Mesenchymal stem cell (in vitro differentiated cells and primary cell): ENCODE measurements at regions not wholly inside any gene's neighbourhood (a gene's known extent, or its start where the extent isn't known, plus 50 kb on each side); places are given as distances from the start of the nearest gene placed in this dataset.

ENCODE experiments used
- DNase-seq: peaks from one replicate; pipeline ENCODE4 v3.0.0-alpha.2; 2013
- H2AFZ ChIP-seq: one replicate; pipeline ENCODE4 v1.6.1; 2013; ENCODE audit warnings: low read depth, mild to moderate bottlenecking, control low read depth, inconsistent platforms, low read length, moderate library complexity
- H2AK5ac ChIP-seq: 2 replicates; pipeline ENCODE4 v1.6.1; 2013; ENCODE audit warnings: low read length, moderate library complexity, mild to moderate bottlenecking, inconsistent platforms; ENCODE audit not compliant: severe bottlenecking
- H2BK120ac ChIP-seq: one replicate; pipeline ENCODE4 v1.6.1; 2013; ENCODE audit warnings: low read depth, mild to moderate bottlenecking, inconsistent platforms, low read length, moderate library complexity
- H2BK12ac ChIP-seq, 2 experiments: one replicate each; pipeline ENCODE4 v1.6.1; 2013; ENCODE audit warnings: inconsistent platforms in 2 of 2, low read length in 2 of 2, mild to moderate bottlenecking in 2 of 2, moderate library complexity in 2 of 2, control low read depth in 1 of 2
- H2BK15ac ChIP-seq: one replicate; pipeline ENCODE4 v1.6.1; 2013; ENCODE audit warnings: mild to moderate bottlenecking, low read depth, inconsistent platforms; ENCODE audit not compliant: poor library complexity, severe bottlenecking
- H2BK5ac ChIP-seq: 2 replicates; pipeline ENCODE4 v1.6.1; 2013; ENCODE audit warnings: low read depth, mild to moderate bottlenecking, low read length, control low read depth, inconsistent platforms; ENCODE audit not compliant: poor library complexity, severe bottlenecking
- H3K14ac ChIP-seq, 2 experiments: one replicate each; pipeline ENCODE4 v1.6.1; 2013; ENCODE audit warnings: inconsistent platforms in 2 of 2, low read length in 2 of 2, control low read depth in 1 of 2, mild to moderate bottlenecking in 1 of 2, moderate library complexity in 1 of 2
- H3K18ac ChIP-seq, 2 experiments: one replicate each; pipeline ENCODE4 v1.6.1; 2013; ENCODE audit warnings: inconsistent platforms in 2 of 2, low read length in 2 of 2, control low read depth in 1 of 2, low read depth in 1 of 2, mild to moderate bottlenecking in 1 of 2
- H3K23ac ChIP-seq, 2 experiments: one replicate each; pipeline ENCODE4 v1.6.1; 2013; ENCODE audit warnings: inconsistent platforms in 2 of 2, low read length in 2 of 2, mild to moderate bottlenecking in 2 of 2, moderate library complexity in 2 of 2, control low read depth in 1 of 2
- H3K27ac ChIP-seq: 2 replicates; pipeline ENCODE4 v1.5.1; 2013; ENCODE audit warnings: mild to moderate bottlenecking, moderate library complexity, low read length, control low read depth, inconsistent platforms; ENCODE audit not compliant: poor library complexity, severe bottlenecking
- H3K27me3 ChIP-seq, 2 experiments: 2 replicates each; pipeline versions ENCODE4 v1.6.1 to v1.7.0; 2013; ENCODE audit warnings: low read length in 2 of 2, mild to moderate bottlenecking in 2 of 2, moderate library complexity in 2 of 2, control low read depth in 1 of 2, inconsistent platforms in 1 of 2; ENCODE audit not compliant: control insufficient read depth in 1 of 2, insufficient read depth in 1 of 2
- H3K36me3 ChIP-seq, 2 experiments: 2 replicates each; pipeline versions ENCODE4 v1.6.1 to v1.7.0; 2013; ENCODE audit warnings: low read length in 2 of 2, control low read depth in 1 of 2, inconsistent platforms in 1 of 2, low read depth in 1 of 2, mild to moderate bottlenecking in 1 of 2; ENCODE audit not compliant: insufficient read depth in 2 of 2, control insufficient read depth in 1 of 2
- H3K4ac ChIP-seq, 2 experiments: one replicate each; pipeline ENCODE4 v1.6.1; 2013; ENCODE audit warnings: inconsistent platforms in 2 of 2, low read length in 2 of 2, mild to moderate bottlenecking in 2 of 2, moderate library complexity in 2 of 2, control low read depth in 1 of 2, low read depth in 1 of 2
- H3K4me1 ChIP-seq: 2 replicates; pipeline ENCODE4 v1.6.1; 2013; ENCODE audit warnings: low read depth, low read length, control low read depth; ENCODE audit not compliant: control insufficient read depth, insufficient read depth
- H3K4me2 ChIP-seq: 2 replicates; pipeline ENCODE4 v1.6.1; 2013; ENCODE audit warnings: low read length, mild to moderate bottlenecking, inconsistent platforms; ENCODE audit not compliant: poor library complexity, severe bottlenecking
- H3K4me3 ChIP-seq, 2 experiments: 2 replicates each; pipeline versions ENCODE4 v1.5.1 to v1.7.0; 2013; ENCODE audit warnings: low read length in 2 of 2, mild to moderate bottlenecking in 2 of 2, control low read depth in 1 of 2, low read depth in 1 of 2; ENCODE audit not compliant: insufficient read depth in 1 of 2
- H3K79me1 ChIP-seq: replicated peaks from 2 replicates; pipeline ENCODE4 v1.6.1; 2013; ENCODE audit warnings: mild to moderate bottlenecking, control low read depth, low read length, inconsistent platforms; ENCODE audit not compliant: poor library complexity, severe bottlenecking
- H3K9ac ChIP-seq: 2 replicates; pipeline ENCODE4 v1.7.0; 2013; ENCODE audit warnings: mild to moderate bottlenecking, low read length, moderate library complexity
- H3K9me3 ChIP-seq: 2 replicates; pipeline ENCODE4 v1.7.0; 2013; ENCODE audit warnings: mild to moderate bottlenecking, low read length; ENCODE audit not compliant: control insufficient read depth
- H4K8ac ChIP-seq: one replicate; pipeline ENCODE4 v1.6.1; 2013; ENCODE audit warnings: inconsistent platforms, mild to moderate bottlenecking, low read length, moderate library complexity
- H4K91ac ChIP-seq: one replicate; pipeline ENCODE4 v1.6.1; 2013; ENCODE audit warnings: mild to moderate bottlenecking, low read length, inconsistent platforms
- WGBS: methylation state at CpG from one replicate; pipeline ENCODE4 v1.1.7; 2013; ENCODE audit warnings: mixed read lengths; 5-methylcytosine and 5-hydroxymethylcytosine counted together

- no peak overlapping the region for H3K4ac ChIP-seq
- H3K27ac ChIP-seq = no peak overlapping the region
- H2BK5ac ChIP-seq = no peak overlapping the region
- no peak overlapping the region for H3K4me3 ChIP-seq
- no peak overlapping the region for H4K91ac ChIP-seq
- H2AK5ac ChIP-seq = no peak overlapping the region
- no peak for DNase-seq
- no peaks in the 10 kb centered on the region for H3K9me3 ChIP-seq
- H3K4me2 ChIP-seq = no peak overlapping the region
- no peak overlapping the region for H3K14ac ChIP-seq
- H3K23ac ChIP-seq = no peak overlapping the region
- H3K27me3 ChIP-seq = no peaks in the 10 kb centered on the region
- no peak overlapping the region for H2BK15ac ChIP-seq
- no peak overlapping the region for H2BK12ac ChIP-seq
- no peak overlapping the region for H2AFZ ChIP-seq
- H2BK120ac ChIP-seq = no peak overlapping the region
- no peaks in the 10 kb centered on the region for H3K79me1 ChIP-seq
- H3K9ac ChIP-seq = no peak overlapping the region
- no peak overlapping the region for H3K18ac ChIP-seq
- H4K8ac ChIP-seq = no peak overlapping the region
- 83% methylated on average over 1 of the region's 1 CpG for WGBS
- H3K4me1 ChIP-seq = no peaks in the 10 kb centered on the region
- no peaks in the 10 kb centered on the region for H3K36me3 ChIP-seq
These were observed 634.8 kb downstream of the NUP35 start for GRCh38 chr2:183759033-183759432.

GRCh38 chr2:183773775-183774174 lies 649.5 kb downstream of the NUP35 start:
- Histone ChIP-seq H2AK5ac (no peak overlapping the region), H3K36me3 (no peaks in the 10 kb centered on the region), H3K9ac (no peak overlapping the region), H3K4me2 (no peak overlapping the region), H3K27ac (no peak overlapping the region), H3K79me1 (no peaks in the 10 kb centered on the region), H3K14ac (no peak overlapping the region), H4K91ac (no peak overlapping the region), H3K4ac (no peak overlapping the region), H2AFZ (no peak overlapping the region), H2BK120ac (no peak overlapping the region), H3K18ac (no peak overlapping the region), H3K4me3 (no peak overlapping the region), H3K27me3 (no peaks in the 10 kb centered on the region), H3K4me1 (no peaks in the 10 kb centered on the region), H2BK12ac (no peak overlapping the region), H2BK15ac (no peak overlapping the region), H3K23ac (no peak overlapping the region), H4K8ac (no peak overlapping the region), H2BK5ac (no peak overlapping the region), H3K9me3 (peaks cover 18% of the 10 kb centered on the region)
- 94% methylated on average over 2 of the region's 3 CpGs for WGBS
- no peak for DNase-seq

GRCh38 chr2:183780072-183780471 lies 655.8 kb downstream of the NUP35 start:
- no peaks in the 10 kb centered on the region for H3K79me1 ChIP-seq
- H3K4me3 ChIP-seq = no peak overlapping the region
- H3K18ac ChIP-seq = no peak overlapping the region
- H3K4ac ChIP-seq = no peak overlapping the region
- H2AFZ ChIP-seq = no peak overlapping the region
- H2BK5ac ChIP-seq = no peak overlapping the region
- no peak overlapping the region for H2BK120ac ChIP-seq
- H3K23ac ChIP-seq = no peak overlapping the region
- 94% methylated on average over 1 of the region's 2 CpGs for WGBS
- H3K27ac ChIP-seq = no peak overlapping the region
- DNase-seq = no peak
- H3K4me1 ChIP-seq = no peaks in the 10 kb centered on the region
- no peak overlapping the region for H4K8ac ChIP-seq
- H3K27me3 ChIP-seq = no peaks in the 10 kb centered on the region
- no peak overlapping the region for H3K9ac ChIP-seq
- H4K91ac ChIP-seq = no peak overlapping the region
- H3K14ac ChIP-seq = no peak overlapping the region
- no peak overlapping the region for H2AK5ac ChIP-seq
- H2BK15ac ChIP-seq = no peak overlapping the region
- no peak overlapping the region for H2BK12ac ChIP-seq
- no peaks in the 10 kb centered on the region for H3K36me3 ChIP-seq
- no peak overlapping the region for H3K4me2 ChIP-seq
- peaks cover 9% of the 10 kb centered on the region for H3K9me3 ChIP-seq

GRCh38 chr2:183782436-183782835 lies 658.2 kb downstream of the NUP35 start:
- H3K4me3 ChIP-seq = no peak overlapping the region
- no peak overlapping the region for H3K4me2 ChIP-seq
- 37% methylated on average over 1 of the region's 1 CpG for WGBS
- H3K23ac ChIP-seq = no peak overlapping the region
- DNase-seq = no peak
- no peaks in the 10 kb centered on the region for H3K4me1 ChIP-seq
- H4K8ac ChIP-seq = no peak overlapping the region
- no peak overlapping the region for H3K14ac ChIP-seq
- no peak overlapping the region for H3K4ac ChIP-seq
- no peak overlapping the region for H3K27ac ChIP-seq
- H3K27me3 ChIP-seq = no peaks in the 10 kb centered on the region
- H2BK120ac ChIP-seq = no peak overlapping the region
- no peak overlapping the region for H2AFZ ChIP-seq
- H3K9ac ChIP-seq = no peak overlapping the region
- H3K79me1 ChIP-seq = no peaks in the 10 kb centered on the region
- no peak overlapping the region for H2BK15ac ChIP-seq
- H2BK12ac ChIP-seq = no peak overlapping the region
- no peaks in the 10 kb centered on the region for H3K36me3 ChIP-seq
- H3K18ac ChIP-seq = no peak overlapping the region
- no peak overlapping the region for H4K91ac ChIP-seq
- no peak overlapping the region for H2BK5ac ChIP-seq
- peaks cover 9% of the 10 kb centered on the region for H3K9me3 ChIP-seq
- H2AK5ac ChIP-seq = no peak overlapping the region
